ENCODE measurements at regions not wholly inside any gene's neighbourhood (a gene's known extent, or its start where the extent isn't known, plus 50 kb on each side); places are given as distances from the start of the nearest gene placed in this dataset.

- no peak for DNase-seq
- Histone ChIP-seq H3K27ac (no peak overlapping the region), H3K27me3 (ENCODE audit: insufficient read depth, low read depth, severe bottlenecking) (no peaks in the 10 kb centered on the region), H3K4me3 (ENCODE audit: low read depth, low read length) (no peak overlapping the region), H3K36me3 (no peaks in the 10 kb centered on the region), H3K9me3 (ENCODE audit: severe bottlenecking) (no peaks in the 10 kb centered on the region)
- TF ChIP-seq, protein P1, sequence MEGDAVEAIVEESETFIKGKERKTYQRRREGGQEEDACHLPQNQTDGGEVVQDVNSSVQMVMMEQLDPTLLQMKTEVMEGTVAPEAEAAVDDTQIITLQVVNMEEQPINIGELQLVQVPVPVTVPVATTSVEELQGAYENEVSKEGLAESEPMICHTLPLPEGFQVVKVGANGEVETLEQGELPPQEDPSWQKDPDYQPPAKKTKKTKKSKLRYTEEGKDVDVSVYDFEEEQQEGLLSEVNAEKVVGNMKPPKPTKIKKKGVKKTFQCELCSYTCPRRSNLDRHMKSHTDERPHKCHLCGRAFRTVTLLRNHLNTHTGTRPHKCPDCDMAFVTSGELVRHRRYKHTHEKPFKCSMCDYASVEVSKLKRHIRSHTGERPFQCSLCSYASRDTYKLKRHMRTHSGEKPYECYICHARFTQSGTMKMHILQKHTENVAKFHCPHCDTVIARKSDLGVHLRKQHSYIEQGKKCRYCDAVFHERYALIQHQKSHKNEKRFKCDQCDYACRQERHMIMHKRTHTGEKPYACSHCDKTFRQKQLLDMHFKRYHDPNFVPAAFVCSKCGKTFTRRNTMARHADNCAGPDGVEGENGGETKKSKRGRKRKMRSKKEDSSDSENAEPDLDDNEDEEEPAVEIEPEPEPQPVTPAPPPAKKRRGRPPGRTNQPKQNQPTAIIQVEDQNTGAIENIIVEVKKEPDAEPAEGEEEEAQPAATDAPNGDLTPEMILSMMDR (IDR thresholded peaks at IDR 0.05; ENCODE audit: low read depth, low read length): no peak
Observed at GRCh38 chr12:74370608-74371216, 166.9 kb upstream of the ATXN7L3B start.

DNA sequence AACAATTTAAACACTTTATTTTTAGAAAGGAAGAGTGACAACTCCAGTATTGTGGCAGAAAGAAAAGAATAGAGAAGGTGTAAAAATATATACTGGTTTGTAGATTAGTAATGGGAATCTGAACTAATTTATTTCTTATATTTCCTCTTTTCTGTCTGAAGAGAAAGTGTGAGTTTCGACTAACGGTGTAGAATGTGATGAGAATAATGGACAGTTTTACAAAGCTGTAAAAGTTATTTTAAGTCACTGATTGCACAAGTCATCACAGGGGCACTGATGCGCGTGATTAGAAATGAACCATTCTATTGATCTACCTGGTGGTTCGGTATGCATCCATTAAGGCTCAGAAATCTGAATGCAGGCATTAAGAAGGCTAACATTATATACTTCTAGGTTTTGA lies 158.5 kb upstream of the ATXN7L3B start:
- DNase-seq: no peak
- TF ChIP-seq, protein P1 (IDR thresholded peaks at IDR 0.05; ENCODE audit: low read depth, low read length): no peak
- H3K36me3 ChIP-seq: no peaks in the 10 kb centered on the region
- no peak overlapping the region for H3K4me3 ChIP-seq (ENCODE audit: low read depth, low read length)
- H3K27ac ChIP-seq: no peak overlapping the region
- no peaks in the 10 kb centered on the region for H3K27me3 ChIP-seq (ENCODE audit: insufficient read depth, low read depth, severe bottlenecking)
- no peaks in the 10 kb centered on the region for H3K9me3 ChIP-seq (ENCODE audit: severe bottlenecking)

- H3K36me3 ChIP-seq: no peaks in the 10 kb centered on the region
- TF ChIP-seq, protein P1 (IDR thresholded peaks at IDR 0.05; ENCODE audit: low read depth, low read length): no peak
- H3K4me3 ChIP-seq (ENCODE audit: low read depth, low read length): no peak overlapping the region
- no peaks in the 10 kb centered on the region for H3K27me3 ChIP-seq (ENCODE audit: insufficient read depth, low read depth, severe bottlenecking)
- no peak for DNase-seq
- H3K9me3 ChIP-seq (ENCODE audit: severe bottlenecking): no peaks in the 10 kb centered on the region
- no peak overlapping the region for H3K27ac ChIP-seq
Observed at GRCh38 chr12:74381958-74382357, 155.7 kb upstream of the ATXN7L3B start.

- TF ChIP-seq, protein P1 (IDR thresholded peaks at IDR 0.05; ENCODE audit: low read depth, low read length): no peak
- DNase-seq: no peak
- Histone ChIP-seq H3K36me3 (no peaks in the 10 kb centered on the region), H3K4me3 (ENCODE audit: low read depth, low read length) (no peak overlapping the region), H3K9me3 (ENCODE audit: severe bottlenecking) (no peaks in the 10 kb centered on the region), H3K27ac (no peak overlapping the region), H3K27me3 (ENCODE audit: insufficient read depth, low read depth, severe bottlenecking) (no peaks in the 10 kb centered on the region)
Observed at GRCh38 chr12:74382983-74383382, 154.7 kb upstream of the ATXN7L3B start.

GRCh38 chr12:74391283-74391682 lies 146.4 kb upstream of the ATXN7L3B start:
- no peak overlapping the region for H3K27ac ChIP-seq
- H3K36me3 ChIP-seq: no peaks in the 10 kb centered on the region
- no peaks in the 10 kb centered on the region for H3K9me3 ChIP-seq (ENCODE audit: severe bottlenecking)
- H3K4me3 ChIP-seq (ENCODE audit: low read depth, low read length): no peak overlapping the region
- H3K27me3 ChIP-seq (ENCODE audit: insufficient read depth, low read depth, severe bottlenecking): no peaks in the 10 kb centered on the region
- TF ChIP-seq, protein P1 (IDR thresholded peaks at IDR 0.05; ENCODE audit: low read depth, low read length): no peak
- DNase-seq: no peak

GRCh38 chr12:74393272-74393671 lies 144.4 kb upstream of the ATXN7L3B start:
- H3K27ac ChIP-seq: no peak overlapping the region
- TF ChIP-seq, protein P1 (IDR thresholded peaks at IDR 0.05; ENCODE audit: low read depth, low read length): no peak
- no peaks in the 10 kb centered on the region for H3K27me3 ChIP-seq (ENCODE audit: insufficient read depth, low read depth, severe bottlenecking)
- H3K36me3 ChIP-seq: no peaks in the 10 kb centered on the region
- no peak for DNase-seq
- no peaks in the 10 kb centered on the region for H3K9me3 ChIP-seq (ENCODE audit: severe bottlenecking)
- H3K4me3 ChIP-seq (ENCODE audit: low read depth, low read length): no peak overlapping the region

Data from WERI-Rb-1 (cell line).